Endothelial cell of umbilical vein (primary cell): ENCODE measurements at regions not wholly inside any gene's neighbourhood (a gene's known extent, or its start where the extent isn't known, plus 50 kb on each side); places are given as distances from the start of the nearest gene placed in this dataset.

Experiments used
- BruUV-seq: library from RNA; stranded (reverse); fragments of 400-500 nt; replicated peaks from 2 replicates; lab custom pipeline; 2021; lab: Mats Ljungman, UMichigan
- CTCF ChIA-PET: fragments of 300-600, 350-600 bp; sonication (Branson Sonifier 250); formaldehyde crosslinking; loops from one replicate; lab custom pipeline; 2021; ENCODE audit warnings: antibody characterized with exemption, inconsistent platforms; lab: Charles Lee
- POLR2A ChIA-PET: fragments of 300-600, 350-600 bp; sonication (Branson Sonifier 250); formaldehyde crosslinking; loops from one replicate; lab custom pipeline; 2021; ENCODE audit warnings: antibody characterized with exemption, inconsistent platforms; lab: Charles Lee
- DNase-seq: peaks from one replicate; pipeline ENCODE4 v3.0.0-alpha.2; 2011; ENCODE audit warnings: low read depth, low spot score
- FAIRE-seq: peaks from 2 replicates; lab custom pipeline; 2011; peaks lifted over from hg19 to GRCh38; lab: Jason Lieb, UNC
- H2AFZ ChIP-seq: 2 replicates; pipeline ENCODE4 v1.6.0; 2012; ENCODE audit warnings: low read depth, low read length, control low read depth, inconsistent platforms
- H3K27ac ChIP-seq: 2 replicates; pipeline ENCODE4 v1.5.1; 2011; ENCODE audit warnings: low read depth, mild to moderate bottlenecking, control low read depth, low read length, moderate library complexity; ENCODE audit not compliant: insufficient read depth
- H3K27me3 ChIP-seq, 2 experiments: 2 replicates each; pipeline versions ENCODE4 v1.6.0 to v1.6.1; 2011; ENCODE audit warnings: low read length in 2 of 2, mixed read lengths in 1 of 2; ENCODE audit not compliant: control insufficient read depth in 2 of 2, insufficient read depth in 2 of 2
- H3K36me3 ChIP-seq, 2 experiments: 2 replicates in 1 of 2; 3 replicates in 1 of 2; pipeline ENCODE4 v1.5.1; 2011; ENCODE audit warnings: low read length in 2 of 2, mild to moderate bottlenecking in 1 of 2, moderate library complexity in 1 of 2; ENCODE audit not compliant: control insufficient read depth in 2 of 2, insufficient read depth in 2 of 2; ENCODE audit errors: extremely low read depth in 1 of 2
- H3K4me1 ChIP-seq: 3 replicates; pipeline ENCODE4 v1.5.1; 2011; ENCODE audit warnings: mild to moderate bottlenecking, low read length; ENCODE audit not compliant: control insufficient read depth, insufficient read depth; ENCODE audit errors: extremely low read depth
- H3K4me2 ChIP-seq: 2 replicates; pipeline ENCODE4 v1.6.1; 2011; ENCODE audit warnings: low read length, control low read depth, mixed read lengths; ENCODE audit not compliant: insufficient read depth
- H3K4me3 ChIP-seq, 3 experiments: fragments of 200-600 bp in 1 of 3; sonication (generic), shearing (Covaris generic) in 1 of 3; replicated peaks in 1 of 3; 2 replicates each; pipeline ENCODE4 v1.5.1; 2011 to 2016; ENCODE audit warnings: control low read depth in 3 of 3, low read length in 3 of 3, mild to moderate bottlenecking in 2 of 3, inconsistent platforms in 1 of 3, low read depth in 1 of 3, moderate library complexity in 1 of 3; ENCODE audit not compliant: insufficient read depth in 1 of 3
- H3K79me2 ChIP-seq: 2 replicates; pipeline ENCODE4 v1.6.0; 2012; ENCODE audit warnings: low read length, inconsistent platforms; ENCODE audit not compliant: control insufficient read depth, insufficient read depth
- H3K9ac ChIP-seq: replicated peaks from 2 replicates; pipeline ENCODE3; 2011; ENCODE audit warnings: low read length, control low read depth; ENCODE audit not compliant: insufficient read depth; ENCODE audit errors: extremely low read depth
- H3K9me1 ChIP-seq: replicated peaks from 3 replicates; pipeline ENCODE4 v1.6.0; 2011; ENCODE audit warnings: mild to moderate bottlenecking, low read length; ENCODE audit not compliant: control insufficient read depth, insufficient read depth; ENCODE audit errors: extremely low read depth
- H3K9me3 ChIP-seq: replicated peaks from 2 replicates; pipeline ENCODE4 v1.5.1; 2012; ENCODE audit warnings: low read length, inconsistent platforms; ENCODE audit not compliant: control insufficient read depth, insufficient read depth
- H4K20me1 ChIP-seq: replicated peaks from 2 replicates; pipeline ENCODE3; 2011; ENCODE audit warnings: mild to moderate bottlenecking, low read length; ENCODE audit not compliant: control insufficient read depth, insufficient read depth; ENCODE audit errors: extremely low read depth
- EZH2 ChIP-seq: IDR thresholded peaks from 2 replicates; pipeline ENCODE4 v1.6.1; 2012; ENCODE audit warnings: borderline replicate concordance, low read depth, mild to moderate bottlenecking, moderate library complexity, low read length, inconsistent platforms; ENCODE audit not compliant: severe bottlenecking
- FOS ChIP-seq: IDR thresholded peaks from 2 replicates; pipeline ENCODE4 v1.6.1; 2011; ENCODE audit warnings: mild to moderate bottlenecking, low read length, moderate library complexity, borderline replicate concordance; ENCODE audit not compliant: insufficient read depth
- GATA2 ChIP-seq: IDR thresholded peaks from 2 replicates; pipeline ENCODE4 v1.7.0; 2011; ENCODE audit warnings: low read depth, mild to moderate bottlenecking, moderate library complexity, mixed read lengths, low read length; ENCODE audit not compliant: insufficient read length, insufficient read depth
- JUN ChIP-seq: IDR thresholded peaks from 2 replicates; pipeline ENCODE4 v1.6.1; 2011; ENCODE audit warnings: borderline replicate concordance, low read depth; ENCODE audit not compliant: insufficient read length, insufficient read depth
- MAX ChIP-seq: IDR thresholded peaks from 2 replicates; pipeline ENCODE4 v1.6.1; 2011; ENCODE audit not compliant: insufficient read depth, insufficient read length
- MYC ChIP-seq: IDR thresholded peaks from one replicate; pipeline ENCODE4 v1.6.1; 2011; ENCODE audit warnings: mild to moderate bottlenecking, low read depth, low read length
- POLR2A ChIP-seq: IDR thresholded peaks from 2 replicates; pipeline ENCODE4 v1.6.1; 2012; ENCODE audit warnings: low read depth, mild to moderate bottlenecking, control low read depth, low read length
- POLR2AphosphoS5 ChIP-seq: IDR thresholded peaks from 2 replicates; pipeline ENCODE4 v1.6.1; 2012; ENCODE audit warnings: low read depth, mild to moderate bottlenecking, control low read depth, low read length, moderate library complexity; ENCODE audit not compliant: insufficient read depth
- dilution Hi-C: fragments of 300-500 bp; cut with MboI; formaldehyde crosslinking; loops from one replicate; pipeline ENCODE4 v1.15.0; 2019; ENCODE audit warnings: low sequenced_read_pairs; ENCODE audit not compliant: extremely low pct_ligation_motif_present
- intact Hi-C: fragments of 100-400 bp; cut with micrococcal nuclease; formaldehyde crosslinking; loops from one replicate; pipeline ENCODE4 v1.10.0; 2022
- TF ChIP-seq, protein P1 (sequence below), 2 donors: IDR thresholded peaks; 1 replicate in 1 of 2; 2 replicates in 1 of 2; pipeline ENCODE4 v1.5.1; 2011; ENCODE audit warnings: low read length in 2 of 2, mild to moderate bottlenecking in 2 of 2, moderate library complexity in 2 of 2, control low read depth in 1 of 2, inconsistent platforms in 1 of 2, low read depth in 1 of 2; ENCODE audit not compliant: insufficient read depth in 1 of 2; ENCODE audit errors: extremely low read depth in 1 of 2

GRCh38 chr7:3159039-3159438 lies 115.4 kb upstream of the CARD11 start:
- Histone ChIP-seq H3K9me1 (no peaks in the 10 kb centered on the region), H3K9ac (no peak overlapping the region), H3K9me3 (no peaks in the 10 kb centered on the region), H3K79me2 (no peaks in the 10 kb centered on the region), H2AFZ (no peak overlapping the region), H3K27ac (no peak overlapping the region), H3K4me3 (no peak overlapping the region), H3K36me3 (no peaks in the 10 kb centered on the region), H3K4me1 (no peaks in the 10 kb centered on the region), H4K20me1 (no peaks in the 10 kb centered on the region), H3K4me2 (no peak overlapping the region), H3K27me3 (peaks cover 0 to 6% of the 10 kb centered on the region in 2 experiments)
- BruUV-seq: no TSS peak
- CTCF ChIA-PET: no interaction called here
- TF ChIP-seq JUN (no peak), POLR2AphosphoS5 (no peak), MAX (no peak), MYC (no peak), EZH2 (no peak), GATA2 (no peak), FOS (no peak), POLR2A (no peak)
- TF ChIP-seq, protein P1, sequence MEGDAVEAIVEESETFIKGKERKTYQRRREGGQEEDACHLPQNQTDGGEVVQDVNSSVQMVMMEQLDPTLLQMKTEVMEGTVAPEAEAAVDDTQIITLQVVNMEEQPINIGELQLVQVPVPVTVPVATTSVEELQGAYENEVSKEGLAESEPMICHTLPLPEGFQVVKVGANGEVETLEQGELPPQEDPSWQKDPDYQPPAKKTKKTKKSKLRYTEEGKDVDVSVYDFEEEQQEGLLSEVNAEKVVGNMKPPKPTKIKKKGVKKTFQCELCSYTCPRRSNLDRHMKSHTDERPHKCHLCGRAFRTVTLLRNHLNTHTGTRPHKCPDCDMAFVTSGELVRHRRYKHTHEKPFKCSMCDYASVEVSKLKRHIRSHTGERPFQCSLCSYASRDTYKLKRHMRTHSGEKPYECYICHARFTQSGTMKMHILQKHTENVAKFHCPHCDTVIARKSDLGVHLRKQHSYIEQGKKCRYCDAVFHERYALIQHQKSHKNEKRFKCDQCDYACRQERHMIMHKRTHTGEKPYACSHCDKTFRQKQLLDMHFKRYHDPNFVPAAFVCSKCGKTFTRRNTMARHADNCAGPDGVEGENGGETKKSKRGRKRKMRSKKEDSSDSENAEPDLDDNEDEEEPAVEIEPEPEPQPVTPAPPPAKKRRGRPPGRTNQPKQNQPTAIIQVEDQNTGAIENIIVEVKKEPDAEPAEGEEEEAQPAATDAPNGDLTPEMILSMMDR (IDR thresholded peaks at IDR 0.05; ENCODE audit: extremely low read depth in 1 of 2, insufficient read depth in 1 of 2, low read depth in 1 of 2, low read length in 2 of 2): no peak
- no peak for FAIRE-seq
- POLR2A ChIA-PET: no interaction called here
- dilution Hi-C loops (no loop called here), intact Hi-C loops (loop anchor here (5.0 kb wide), 2 partner anchors 43 to 487 kb away; no protein-coding TSS in a partner anchor)
- DNase-seq: no peak
